ENCODE measurements at regions not wholly inside any gene's neighbourhood (a gene's known extent, or its start where the extent isn't known, plus 50 kb on each side); places are given as distances from the start of the nearest gene placed in this dataset.

DNA sequence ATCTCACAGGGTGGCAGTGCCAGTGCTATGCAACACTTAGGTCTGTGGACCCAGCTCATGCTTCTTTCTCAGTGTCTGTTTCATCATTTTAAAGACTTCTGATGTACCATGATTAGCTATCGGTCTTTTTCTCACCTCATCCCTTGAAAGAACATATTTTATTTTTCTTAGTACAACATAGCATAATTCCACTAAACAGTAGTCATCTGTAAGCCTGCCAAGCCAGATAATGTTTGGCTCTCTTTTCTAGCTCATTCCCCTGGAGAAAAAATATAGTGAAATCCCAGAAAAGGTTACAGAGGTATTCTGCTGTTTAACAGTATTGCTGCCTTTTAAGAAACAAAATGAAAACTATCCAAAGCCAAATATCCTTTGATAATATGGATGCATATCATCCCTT lies 177.0 kb upstream of the MMS22L start:
- TF ChIP-seq, protein P1, sequence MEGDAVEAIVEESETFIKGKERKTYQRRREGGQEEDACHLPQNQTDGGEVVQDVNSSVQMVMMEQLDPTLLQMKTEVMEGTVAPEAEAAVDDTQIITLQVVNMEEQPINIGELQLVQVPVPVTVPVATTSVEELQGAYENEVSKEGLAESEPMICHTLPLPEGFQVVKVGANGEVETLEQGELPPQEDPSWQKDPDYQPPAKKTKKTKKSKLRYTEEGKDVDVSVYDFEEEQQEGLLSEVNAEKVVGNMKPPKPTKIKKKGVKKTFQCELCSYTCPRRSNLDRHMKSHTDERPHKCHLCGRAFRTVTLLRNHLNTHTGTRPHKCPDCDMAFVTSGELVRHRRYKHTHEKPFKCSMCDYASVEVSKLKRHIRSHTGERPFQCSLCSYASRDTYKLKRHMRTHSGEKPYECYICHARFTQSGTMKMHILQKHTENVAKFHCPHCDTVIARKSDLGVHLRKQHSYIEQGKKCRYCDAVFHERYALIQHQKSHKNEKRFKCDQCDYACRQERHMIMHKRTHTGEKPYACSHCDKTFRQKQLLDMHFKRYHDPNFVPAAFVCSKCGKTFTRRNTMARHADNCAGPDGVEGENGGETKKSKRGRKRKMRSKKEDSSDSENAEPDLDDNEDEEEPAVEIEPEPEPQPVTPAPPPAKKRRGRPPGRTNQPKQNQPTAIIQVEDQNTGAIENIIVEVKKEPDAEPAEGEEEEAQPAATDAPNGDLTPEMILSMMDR (IDR thresholded peaks at IDR 0.05; ENCODE audit: insufficient read depth, low read length) = no peak
- TF ChIP-seq, protein P2, sequence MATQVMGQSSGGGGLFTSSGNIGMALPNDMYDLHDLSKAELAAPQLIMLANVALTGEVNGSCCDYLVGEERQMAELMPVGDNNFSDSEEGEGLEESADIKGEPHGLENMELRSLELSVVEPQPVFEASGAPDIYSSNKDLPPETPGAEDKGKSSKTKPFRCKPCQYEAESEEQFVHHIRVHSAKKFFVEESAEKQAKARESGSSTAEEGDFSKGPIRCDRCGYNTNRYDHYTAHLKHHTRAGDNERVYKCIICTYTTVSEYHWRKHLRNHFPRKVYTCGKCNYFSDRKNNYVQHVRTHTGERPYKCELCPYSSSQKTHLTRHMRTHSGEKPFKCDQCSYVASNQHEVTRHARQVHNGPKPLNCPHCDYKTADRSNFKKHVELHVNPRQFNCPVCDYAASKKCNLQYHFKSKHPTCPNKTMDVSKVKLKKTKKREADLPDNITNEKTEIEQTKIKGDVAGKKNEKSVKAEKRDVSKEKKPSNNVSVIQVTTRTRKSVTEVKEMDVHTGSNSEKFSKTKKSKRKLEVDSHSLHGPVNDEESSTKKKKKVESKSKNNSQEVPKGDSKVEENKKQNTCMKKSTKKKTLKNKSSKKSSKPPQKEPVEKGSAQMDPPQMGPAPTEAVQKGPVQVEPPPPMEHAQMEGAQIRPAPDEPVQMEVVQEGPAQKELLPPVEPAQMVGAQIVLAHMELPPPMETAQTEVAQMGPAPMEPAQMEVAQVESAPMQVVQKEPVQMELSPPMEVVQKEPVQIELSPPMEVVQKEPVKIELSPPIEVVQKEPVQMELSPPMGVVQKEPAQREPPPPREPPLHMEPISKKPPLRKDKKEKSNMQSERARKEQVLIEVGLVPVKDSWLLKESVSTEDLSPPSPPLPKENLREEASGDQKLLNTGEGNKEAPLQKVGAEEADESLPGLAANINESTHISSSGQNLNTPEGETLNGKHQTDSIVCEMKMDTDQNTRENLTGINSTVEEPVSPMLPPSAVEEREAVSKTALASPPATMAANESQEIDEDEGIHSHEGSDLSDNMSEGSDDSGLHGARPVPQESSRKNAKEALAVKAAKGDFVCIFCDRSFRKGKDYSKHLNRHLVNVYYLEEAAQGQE (IDR thresholded peaks at IDR 0.05; ENCODE audit: insufficient replicate concordance, low read depth) = no peak
- TF ChIP-seq SPI1 (IDR thresholded peaks at IDR 0.05; ENCODE audit: borderline replicate concordance, low read depth) (no peak), POLR2AphosphoS5 (IDR thresholded peaks at IDR 0.05; ENCODE audit: low read depth) (no peak)

Data from HL-60 (cell line).